Testis (tissue), 2 donors: ENCODE measurements at regions not wholly inside any gene's neighbourhood (a gene's known extent, or its start where the extent isn't known, plus 50 kb on each side); places are given as distances from the start of the nearest gene placed in this dataset.

Source experiments
- POLR2A ChIP-seq: fragments of 450-650 bp; IDR thresholded peaks from one replicate; pipeline ENCODE4 v1.6.1; 2017; ENCODE audit warnings: antibody characterized with exemption, mild to moderate bottlenecking, moderate library complexity
- TF ChIP-seq, protein P1 (sequence below), 3 experiments: fragments of 450-650 bp in 2 of 3; fragments of 200-600 bp in 1 of 3; sonication (generic) in 1 of 3; IDR thresholded peaks; one replicate each; pipeline ENCODE4 v1.5.1; 2016 to 2019; ENCODE audit warnings: antibody characterized with exemption in 3 of 3, mild to moderate bottlenecking in 2 of 3, moderate library complexity in 1 of 3

DNA sequence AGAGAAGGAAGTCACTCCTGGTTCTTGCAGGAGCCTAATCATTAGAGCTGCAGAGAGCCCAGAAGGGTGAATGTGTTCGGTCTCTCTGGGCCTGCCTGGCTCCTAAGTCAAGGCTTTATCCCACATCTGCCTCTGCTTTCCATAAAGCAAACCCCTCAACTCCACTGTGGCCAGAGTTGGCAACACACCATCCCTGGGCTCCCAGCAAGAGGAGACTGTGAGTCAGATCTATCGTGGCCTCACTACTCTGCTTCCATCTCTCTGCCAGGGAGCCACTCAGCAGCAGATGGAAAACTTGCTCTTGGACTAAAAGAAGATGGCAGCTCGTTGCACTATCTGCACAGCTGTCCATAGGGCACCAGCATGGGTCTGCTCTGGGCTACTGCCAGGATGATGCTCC, 348.2 kb downstream of the FBXW7 start:
- TF ChIP-seq POLR2A = no peak
- TF ChIP-seq, protein P1, sequence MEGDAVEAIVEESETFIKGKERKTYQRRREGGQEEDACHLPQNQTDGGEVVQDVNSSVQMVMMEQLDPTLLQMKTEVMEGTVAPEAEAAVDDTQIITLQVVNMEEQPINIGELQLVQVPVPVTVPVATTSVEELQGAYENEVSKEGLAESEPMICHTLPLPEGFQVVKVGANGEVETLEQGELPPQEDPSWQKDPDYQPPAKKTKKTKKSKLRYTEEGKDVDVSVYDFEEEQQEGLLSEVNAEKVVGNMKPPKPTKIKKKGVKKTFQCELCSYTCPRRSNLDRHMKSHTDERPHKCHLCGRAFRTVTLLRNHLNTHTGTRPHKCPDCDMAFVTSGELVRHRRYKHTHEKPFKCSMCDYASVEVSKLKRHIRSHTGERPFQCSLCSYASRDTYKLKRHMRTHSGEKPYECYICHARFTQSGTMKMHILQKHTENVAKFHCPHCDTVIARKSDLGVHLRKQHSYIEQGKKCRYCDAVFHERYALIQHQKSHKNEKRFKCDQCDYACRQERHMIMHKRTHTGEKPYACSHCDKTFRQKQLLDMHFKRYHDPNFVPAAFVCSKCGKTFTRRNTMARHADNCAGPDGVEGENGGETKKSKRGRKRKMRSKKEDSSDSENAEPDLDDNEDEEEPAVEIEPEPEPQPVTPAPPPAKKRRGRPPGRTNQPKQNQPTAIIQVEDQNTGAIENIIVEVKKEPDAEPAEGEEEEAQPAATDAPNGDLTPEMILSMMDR (IDR thresholded peaks at IDR 0.05) = no peak
